ENCODE measurements at regions not wholly inside any gene's neighbourhood (a gene's known extent, or its start where the extent isn't known, plus 50 kb on each side); places are given as distances from the start of the nearest gene placed in this dataset.

DNA sequence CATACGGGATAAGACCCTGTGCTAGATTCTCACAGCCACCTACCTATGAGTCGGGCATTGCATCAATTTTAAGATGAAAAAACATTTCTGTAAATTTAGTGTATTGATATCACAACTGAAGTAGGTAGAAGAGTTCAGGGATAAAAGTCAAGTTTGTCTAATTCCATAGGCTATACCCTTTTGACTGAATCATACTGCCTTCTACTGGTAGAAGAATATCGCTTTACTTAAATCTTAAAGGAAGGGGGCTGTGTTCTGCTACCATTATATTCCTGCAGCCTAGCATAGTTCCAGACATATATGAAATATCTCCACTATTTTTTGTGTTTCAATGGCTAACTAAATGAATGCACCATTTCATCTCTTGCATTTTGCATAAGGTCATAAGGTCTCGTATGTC lies 1128.6 kb downstream of the CDH8 start:
- no peak for DNase-seq (ENCODE audit: low spot score)
- Histone ChIP-seq H3K4me2 (no peak overlapping the region), H3K27me3 (no peaks in the 10 kb centered on the region), H3K36me3 (replicated peaks; ENCODE audit: insufficient read depth, low read depth) (no peaks in the 10 kb centered on the region), H3K9me3 (ENCODE audit: low read depth) (no peaks in the 10 kb centered on the region), H3K4me1 (ENCODE audit: insufficient read depth) (no peaks in the 10 kb centered on the region), H3K27ac (no peak overlapping the region), H3K9me2 (replicated peaks; ENCODE audit: insufficient read depth) (no peaks in the 10 kb centered on the region), H3K79me2 (no peaks in the 10 kb centered on the region), H4K20me1 (ENCODE audit: insufficient read depth, poor library complexity, severe bottlenecking) (no peaks in the 10 kb centered on the region), H3K4me3 (no peak overlapping the region), H2AFZ (no peak overlapping the region)
- TF ChIP-seq, protein P1, sequence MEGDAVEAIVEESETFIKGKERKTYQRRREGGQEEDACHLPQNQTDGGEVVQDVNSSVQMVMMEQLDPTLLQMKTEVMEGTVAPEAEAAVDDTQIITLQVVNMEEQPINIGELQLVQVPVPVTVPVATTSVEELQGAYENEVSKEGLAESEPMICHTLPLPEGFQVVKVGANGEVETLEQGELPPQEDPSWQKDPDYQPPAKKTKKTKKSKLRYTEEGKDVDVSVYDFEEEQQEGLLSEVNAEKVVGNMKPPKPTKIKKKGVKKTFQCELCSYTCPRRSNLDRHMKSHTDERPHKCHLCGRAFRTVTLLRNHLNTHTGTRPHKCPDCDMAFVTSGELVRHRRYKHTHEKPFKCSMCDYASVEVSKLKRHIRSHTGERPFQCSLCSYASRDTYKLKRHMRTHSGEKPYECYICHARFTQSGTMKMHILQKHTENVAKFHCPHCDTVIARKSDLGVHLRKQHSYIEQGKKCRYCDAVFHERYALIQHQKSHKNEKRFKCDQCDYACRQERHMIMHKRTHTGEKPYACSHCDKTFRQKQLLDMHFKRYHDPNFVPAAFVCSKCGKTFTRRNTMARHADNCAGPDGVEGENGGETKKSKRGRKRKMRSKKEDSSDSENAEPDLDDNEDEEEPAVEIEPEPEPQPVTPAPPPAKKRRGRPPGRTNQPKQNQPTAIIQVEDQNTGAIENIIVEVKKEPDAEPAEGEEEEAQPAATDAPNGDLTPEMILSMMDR (IDR thresholded peaks at IDR 0.05; ENCODE audit: poor library complexity) = no peak
- TF ChIP-seq EZH2 (IDR thresholded peaks at IDR 0.05; ENCODE audit: borderline replicate concordance) (no peak), EZH2phosphoT487 (IDR thresholded peaks at IDR 0.05; ENCODE audit: low read depth, severe bottlenecking, unreplicated experiment) (no peak)
- 85% methylated on average over 4 of the region's 4 CpGs for WGBS (ENCODE audit: low lambda C conversion rate, missing lambda C conversion rate)

DNA sequence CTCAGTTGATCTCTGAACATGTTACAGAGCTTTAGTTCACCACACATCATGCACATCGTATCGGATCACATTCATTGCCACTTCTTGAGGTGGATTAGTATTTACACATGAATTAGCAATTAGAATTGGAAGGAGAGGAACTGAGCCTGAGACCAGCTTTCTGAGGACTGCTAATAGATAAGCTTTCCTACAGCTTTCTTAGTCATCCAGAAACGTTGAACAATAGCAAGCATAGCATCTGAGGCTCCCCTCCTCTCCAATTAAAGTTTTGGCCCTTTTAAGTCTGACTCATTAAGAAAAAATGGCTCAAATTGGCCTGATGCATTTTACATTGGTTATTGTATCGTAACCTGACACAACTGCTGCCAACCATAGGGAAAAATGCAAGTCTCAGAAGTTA lies 1130.4 kb downstream of the CDH8 start:
- Histone ChIP-seq H3K9me3 (ENCODE audit: low read depth) (no peaks in the 10 kb centered on the region), H2AFZ (no peak overlapping the region), H3K27ac (no peak overlapping the region), H3K4me1 (ENCODE audit: insufficient read depth) (no peaks in the 10 kb centered on the region), H3K9me2 (replicated peaks; ENCODE audit: insufficient read depth) (no peaks in the 10 kb centered on the region), H3K4me2 (no peak overlapping the region), H4K20me1 (ENCODE audit: insufficient read depth, poor library complexity, severe bottlenecking) (no peaks in the 10 kb centered on the region), H3K4me3 (no peak overlapping the region), H3K79me2 (no peaks in the 10 kb centered on the region), H3K36me3 (replicated peaks; ENCODE audit: insufficient read depth, low read depth) (no peaks in the 10 kb centered on the region), H3K27me3 (no peaks in the 10 kb centered on the region)
- TF ChIP-seq, protein P1 (IDR thresholded peaks at IDR 0.05; ENCODE audit: poor library complexity) = no peak
- TF ChIP-seq EZH2 (IDR thresholded peaks at IDR 0.05; ENCODE audit: borderline replicate concordance) = no peak
- WGBS (ENCODE audit: low lambda C conversion rate, missing lambda C conversion rate) = 45% methylated on average over 4 of the region's 4 CpGs
- DNase-seq (ENCODE audit: low spot score) = no peak

DNA sequence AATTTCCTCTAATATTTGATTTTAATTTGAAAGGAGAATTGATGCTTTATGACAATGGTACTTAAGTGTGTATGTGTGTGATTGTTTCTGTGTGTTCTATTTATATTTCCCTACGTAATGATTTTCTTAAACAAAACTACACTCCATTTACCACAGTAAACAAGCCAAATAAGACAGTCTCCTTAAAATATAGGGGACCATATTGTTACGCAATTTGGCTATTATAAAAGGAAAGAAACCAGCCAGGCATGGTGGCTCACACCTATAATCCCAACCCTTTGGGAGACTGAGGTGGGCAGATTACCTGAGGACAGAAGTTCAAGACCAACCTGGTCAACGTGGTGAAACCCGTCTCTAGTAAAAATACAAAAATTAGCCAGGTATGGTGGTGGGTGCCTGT lies 1134.1 kb downstream of the CDH8 start:
- no peaks in the 10 kb centered on the region for H3K4me1 ChIP-seq (ENCODE audit: insufficient read depth)
- no peaks in the 10 kb centered on the region for H3K27me3 ChIP-seq
- H3K9me3 ChIP-seq (ENCODE audit: low read depth) = no peaks in the 10 kb centered on the region
- 91% methylated on average over 4 of the region's 4 CpGs for WGBS (ENCODE audit: low lambda C conversion rate, missing lambda C conversion rate)
- no peak overlapping the region for H2AFZ ChIP-seq
- no peak overlapping the region for H3K27ac ChIP-seq
- TF ChIP-seq EZH2phosphoT487 (IDR thresholded peaks at IDR 0.05; ENCODE audit: low read depth, severe bottlenecking, unreplicated experiment) (no peak), EZH2 (IDR thresholded peaks at IDR 0.05; ENCODE audit: borderline replicate concordance) (no peak)
- TF ChIP-seq, protein P1 (IDR thresholded peaks at IDR 0.05; ENCODE audit: poor library complexity) = no peak
- H3K79me2 ChIP-seq = no peaks in the 10 kb centered on the region
- H3K9me2 ChIP-seq (replicated peaks; ENCODE audit: insufficient read depth) = no peaks in the 10 kb centered on the region
- H3K4me3 ChIP-seq = no peak overlapping the region
- H4K20me1 ChIP-seq (ENCODE audit: insufficient read depth, poor library complexity, severe bottlenecking) = no peaks in the 10 kb centered on the region
- no peak overlapping the region for H3K4me2 ChIP-seq
- no peak for DNase-seq (ENCODE audit: low spot score)
- H3K36me3 ChIP-seq (replicated peaks; ENCODE audit: insufficient read depth, low read depth) = no peaks in the 10 kb centered on the region

DNA sequence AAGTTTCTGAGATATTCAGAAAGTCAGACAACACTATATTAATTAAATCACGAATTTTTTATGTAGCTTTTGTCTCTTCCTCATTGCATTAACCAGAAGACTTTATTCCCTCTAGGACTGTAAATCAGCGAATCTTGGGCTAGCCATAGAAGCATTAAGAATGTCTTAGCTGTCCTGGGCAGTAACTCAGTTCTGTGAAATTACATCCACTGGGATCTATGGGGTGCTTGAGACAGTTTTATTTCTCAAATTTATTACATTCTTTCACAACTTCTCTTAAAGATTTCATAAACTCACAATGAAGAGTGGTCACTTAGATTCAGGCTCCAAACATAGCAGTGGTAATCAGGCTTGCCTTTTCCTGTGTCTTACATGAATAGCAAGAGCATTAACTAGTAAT lies 1153.4 kb downstream of the CDH8 start:
- no peak for DNase-seq (ENCODE audit: low spot score)
- no peak overlapping the region for H3K4me3 ChIP-seq
- TF ChIP-seq EZH2phosphoT487 (IDR thresholded peaks at IDR 0.05; ENCODE audit: low read depth, severe bottlenecking, unreplicated experiment) = no peak
- TF ChIP-seq, protein P1 (IDR thresholded peaks at IDR 0.05; ENCODE audit: poor library complexity) = no peak
- H2AFZ ChIP-seq = no peak overlapping the region
- H3K4me2 ChIP-seq = no peak overlapping the region
- no peaks in the 10 kb centered on the region for H3K79me2 ChIP-seq
- H4K20me1 ChIP-seq (ENCODE audit: insufficient read depth, poor library complexity, severe bottlenecking) = no peaks in the 10 kb centered on the region
- H3K9me3 ChIP-seq (ENCODE audit: low read depth) = no peaks in the 10 kb centered on the region
- no peak overlapping the region for H3K27ac ChIP-seq
- H3K27me3 ChIP-seq = no peaks in the 10 kb centered on the region
- H3K4me1 ChIP-seq (ENCODE audit: insufficient read depth) = no peaks in the 10 kb centered on the region
- 62% methylated on average over 2 of the region's 2 CpGs for WGBS (ENCODE audit: low lambda C conversion rate, missing lambda C conversion rate)
- no peaks in the 10 kb centered on the region for H3K9me2 ChIP-seq (replicated peaks; ENCODE audit: insufficient read depth)
- H3K36me3 ChIP-seq (replicated peaks; ENCODE audit: insufficient read depth, low read depth) = no peaks in the 10 kb centered on the region

Data from hepatocyte (in vitro differentiated cells).